ACC112 (cell line): ENCODE measurements at regions not wholly inside any gene's neighbourhood (a gene's known extent, or its start where the extent isn't known, plus 50 kb on each side); places are given as distances from the start of the nearest gene placed in this dataset.
"Not testable (repeated sequence)": the region's sequence is repeated elsewhere in the genome, so short reads cannot be mapped to it uniquely, and the experiment has no call there.

ENCODE experiments used
- H2AFZ ChIP-seq: fragments of 200-600 bp; sonication (generic); one replicate; pipeline ENCODE4 v1.6.0; 2017; ENCODE audit warnings: antibody characterized with exemption, low read length; ENCODE audit not compliant: unreplicated experiment
- H3K27ac ChIP-seq: fragments of 200-600 bp; sonication (generic); 2 replicates; pipeline ENCODE4 v1.5.1; 2014; ENCODE audit warnings: low read depth, mild to moderate bottlenecking, antibody characterized with exemption, low read length, moderate library complexity
- H3K27me3 ChIP-seq: fragments of 200-600 bp; sonication (generic); 2 replicates; pipeline ENCODE4 v1.6.1; 2014; ENCODE audit warnings: mild to moderate bottlenecking, antibody characterized with exemption, low read length, moderate library complexity, mixed read lengths; ENCODE audit not compliant: insufficient read depth
- H3K36me3 ChIP-seq: fragments of 200-600 bp; sonication (generic); 2 replicates; pipeline ENCODE4 v1.6.1; 2016; ENCODE audit warnings: mild to moderate bottlenecking, antibody characterized with exemption, low read length, moderate library complexity, mixed read lengths; ENCODE audit not compliant: insufficient read depth
- H3K4me1 ChIP-seq: fragments of 200-600 bp; sonication (generic); one replicate; pipeline ENCODE4 v1.6.1; 2016; ENCODE audit warnings: low read length, mixed read lengths; ENCODE audit not compliant: insufficient read depth, unreplicated experiment, control insufficient read depth
- H3K4me3 ChIP-seq: fragments of 200-600 bp; sonication (generic); 2 replicates; pipeline ENCODE4 v1.5.1; 2014; ENCODE audit warnings: mild to moderate bottlenecking, low read depth, low read length
- H3K79me2 ChIP-seq: fragments of 200-600 bp; sonication (generic); one replicate; pipeline ENCODE4 v1.6.0; 2016; ENCODE audit warnings: low read length; ENCODE audit not compliant: control insufficient read depth, unreplicated experiment, insufficient read depth

GRCh38 chr13:44826591-44827350 lies 162.5 kb downstream of the NUFIP1 start:
- H3K27ac ChIP-seq, result no peak overlapping the region
- no peaks in the 10 kb centered on the region for H3K4me1 ChIP-seq
- H3K79me2 ChIP-seq, result no peaks in the 10 kb centered on the region
- no peaks in the 10 kb centered on the region for H3K27me3 ChIP-seq
- H2AFZ ChIP-seq, result no peak overlapping the region
- no peaks in the 10 kb centered on the region for H3K36me3 ChIP-seq
- no peak overlapping the region for H3K4me3 ChIP-seq

- Histone ChIP-seq H3K4me1 (no peaks in the 10 kb centered on the region), H3K36me3 (no peaks in the 10 kb centered on the region), H3K27me3 (no peaks in the 10 kb centered on the region), H2AFZ (no peak overlapping the region), H3K27ac (no peak overlapping the region), H3K79me2 (no peaks in the 10 kb centered on the region), H3K4me3 (no peak overlapping the region)
Observed at GRCh38 chr13:44825953-44826352, 163.3 kb downstream of the NUFIP1 start.

GRCh38 chr13:44823555-44823954 lies 165.7 kb downstream of the NUFIP1 start:
- not testable (repeated sequence) for H2AFZ ChIP-seq, H3K4me3 ChIP-seq, H3K36me3 ChIP-seq, H3K27me3 ChIP-seq, H3K79me2 ChIP-seq, H3K27ac ChIP-seq
- H3K4me1 ChIP-seq, result peaks cover 13% of the 10 kb centered on the region

- no peak overlapping the region for H3K27ac ChIP-seq
- H3K79me2 ChIP-seq, result no peaks in the 10 kb centered on the region
- no peaks in the 10 kb centered on the region for H3K27me3 ChIP-seq
- H3K36me3 ChIP-seq, result no peaks in the 10 kb centered on the region
- H3K4me3 ChIP-seq, result no peak overlapping the region
- H2AFZ ChIP-seq, result no peak overlapping the region
- H3K4me1 ChIP-seq, result peaks cover 22% of the 10 kb centered on the region
Observed at GRCh38 chr13:44822291-44822690, 167.0 kb downstream of the NUFIP1 start.

- no peaks in the 10 kb centered on the region for H3K79me2 ChIP-seq
- peaks cover 46% of the 10 kb centered on the region for H3K4me1 ChIP-seq
- H2AFZ ChIP-seq, result no peak overlapping the region
- H3K36me3 ChIP-seq, result no peaks in the 10 kb centered on the region
- no peak overlapping the region for H3K4me3 ChIP-seq
- H3K27me3 ChIP-seq, result no peaks in the 10 kb centered on the region
- H3K27ac ChIP-seq, result peak overlapping the region; percentile 36; the same call in 1 of the 2 replicates
Observed at GRCh38 chr13:44819772-44820171, 169.5 kb downstream of the NUFIP1 start.

- Histone ChIP-seq H3K4me3 (no peak overlapping the region), H3K27ac (peak overlapping the region; percentile 36; the same call in 1 of the 2 replicates), H2AFZ (no peak overlapping the region), H3K4me1 (peaks cover 49% of the 10 kb centered on the region), H3K79me2 (no peaks in the 10 kb centered on the region), H3K36me3 (no peaks in the 10 kb centered on the region), H3K27me3 (no peaks in the 10 kb centered on the region)
Observed at GRCh38 chr13:44819245-44819644, 170.0 kb downstream of the NUFIP1 start.

- no peak overlapping the region for H3K4me3 ChIP-seq
- no peaks in the 10 kb centered on the region for H3K79me2 ChIP-seq
- H3K36me3 ChIP-seq, result no peaks in the 10 kb centered on the region
- no peak overlapping the region for H2AFZ ChIP-seq
- H3K27me3 ChIP-seq, result no peaks in the 10 kb centered on the region
- peaks cover 56% of the 10 kb centered on the region for H3K4me1 ChIP-seq
- no peak overlapping the region for H3K27ac ChIP-seq
Observed at GRCh38 chr13:44818428-44818827, 170.8 kb downstream of the NUFIP1 start.

- Histone ChIP-seq H3K4me3 (no peak overlapping the region), H3K27me3 (no peaks in the 10 kb centered on the region), H3K36me3 (no peaks in the 10 kb centered on the region), H3K79me2 (no peaks in the 10 kb centered on the region), H3K27ac (peak overlapping the region; percentile 36; the same call in 1 of the 2 replicates), H3K4me1 (peaks cover 57% of the 10 kb centered on the region), H2AFZ (peak overlapping the region; percentile 13)
Observed at GRCh38 chr13:44818016-44818415, 171.3 kb downstream of the NUFIP1 start.

- Histone ChIP-seq H2AFZ (peak overlapping the region; percentile 13), H3K36me3 (no peaks in the 10 kb centered on the region), H3K27me3 (no peaks in the 10 kb centered on the region), H3K4me3 (no peak overlapping the region), H3K27ac (peak overlapping the region; percentile 36), H3K79me2 (no peaks in the 10 kb centered on the region), H3K4me1 (peaks cover 65% of the 10 kb centered on the region)
Observed at GRCh38 chr13:44817131-44817671, 172.1 kb downstream of the NUFIP1 start.

- H3K4me1 ChIP-seq, result peaks cover 68% of the 10 kb centered on the region
- no peaks in the 10 kb centered on the region for H3K36me3 ChIP-seq
- H3K27ac ChIP-seq, result no peak overlapping the region
- H2AFZ ChIP-seq, result no peak overlapping the region
- H3K27me3 ChIP-seq, result no peaks in the 10 kb centered on the region
- no peaks in the 10 kb centered on the region for H3K79me2 ChIP-seq
- no peak overlapping the region for H3K4me3 ChIP-seq
Observed at GRCh38 chr13:44816701-44817100, 172.6 kb downstream of the NUFIP1 start.

GRCh38 chr13:44815623-44816022 lies 173.6 kb downstream of the NUFIP1 start:
- peaks cover 77% of the 10 kb centered on the region for H3K4me1 ChIP-seq
- no peak overlapping the region for H3K4me3 ChIP-seq
- no peaks in the 10 kb centered on the region for H3K36me3 ChIP-seq
- peak overlapping the region; percentile 25 for H3K27ac ChIP-seq
- no peaks in the 10 kb centered on the region for H3K27me3 ChIP-seq
- H2AFZ ChIP-seq, result no peak overlapping the region
- H3K79me2 ChIP-seq, result no peaks in the 10 kb centered on the region
